Bronchial epithelial cell (primary cell): ENCODE measurements at regions not wholly inside any gene's neighbourhood (a gene's known extent, or its start where the extent isn't known, plus 50 kb on each side); places are given as distances from the start of the nearest gene placed in this dataset.

Source experiments
- DNase-seq: peaks from one replicate; pipeline ENCODE4 v3.0.0-alpha.2; 2010; ENCODE audit warnings: low read depth
- FAIRE-seq: peaks from 2 replicates; lab custom pipeline; 2011; peaks lifted over from hg19 to GRCh38; lab: Jason Lieb, UNC
- H3K27me3 ChIP-seq: 2 replicates; pipeline ENCODE4 v1.5.1; 2011; ENCODE audit warnings: low read length; ENCODE audit not compliant: control insufficient read depth, insufficient read depth
- H3K36me3 ChIP-seq: 2 replicates; pipeline ENCODE4 v1.5.1; 2011; ENCODE audit warnings: low read length; ENCODE audit not compliant: control insufficient read depth, insufficient read depth
- H3K4me3 ChIP-seq: 2 replicates; pipeline ENCODE4 v1.5.1; 2011; ENCODE audit warnings: mild to moderate bottlenecking, low read depth, low read length, control low read depth
- CTCF ChIP-seq: IDR thresholded peaks from 2 replicates; pipeline ENCODE4 v1.5.1; 2011; ENCODE audit warnings: mild to moderate bottlenecking, moderate library complexity, low read length, control low read depth, inconsistent platforms; ENCODE audit not compliant: insufficient read depth, severe bottlenecking

DNA sequence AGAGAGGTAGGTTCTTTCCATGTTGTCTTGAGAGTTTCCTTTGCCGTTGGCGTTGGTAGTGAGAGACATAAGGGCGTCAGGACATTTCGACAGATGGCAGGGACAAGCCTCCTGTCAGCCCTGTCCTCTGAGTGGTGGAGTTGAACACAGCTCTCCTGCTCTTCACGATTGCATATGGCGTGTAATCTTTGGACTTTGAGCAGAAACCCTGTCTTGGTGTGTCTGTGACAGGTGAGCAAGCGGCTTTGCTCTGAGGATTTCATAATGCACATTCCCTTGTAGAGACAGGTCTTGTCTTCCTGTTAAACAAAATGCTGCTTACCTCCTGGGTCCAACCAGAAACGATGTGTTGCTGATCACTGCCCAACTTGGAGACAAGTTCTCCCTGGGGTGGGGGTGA, 146.5 kb downstream of the NXNL2 start:
- Histone ChIP-seq H3K36me3 (no peaks in the 10 kb centered on the region), H3K4me3 (no peak overlapping the region), H3K27me3 (no peaks in the 10 kb centered on the region)
- DNase-seq = no peak
- no peak for TF ChIP-seq CTCF
- peak; percentile 60 for FAIRE-seq

- FAIRE-seq = no peak
- no peak for TF ChIP-seq CTCF
- Histone ChIP-seq H3K4me3 (no peak overlapping the region), H3K36me3 (no peaks in the 10 kb centered on the region), H3K27me3 (no peaks in the 10 kb centered on the region)
- no peak for DNase-seq
These were observed 147.5 kb downstream of the NXNL2 start for GRCh38 chr9:88682431-88682831.

DNA sequence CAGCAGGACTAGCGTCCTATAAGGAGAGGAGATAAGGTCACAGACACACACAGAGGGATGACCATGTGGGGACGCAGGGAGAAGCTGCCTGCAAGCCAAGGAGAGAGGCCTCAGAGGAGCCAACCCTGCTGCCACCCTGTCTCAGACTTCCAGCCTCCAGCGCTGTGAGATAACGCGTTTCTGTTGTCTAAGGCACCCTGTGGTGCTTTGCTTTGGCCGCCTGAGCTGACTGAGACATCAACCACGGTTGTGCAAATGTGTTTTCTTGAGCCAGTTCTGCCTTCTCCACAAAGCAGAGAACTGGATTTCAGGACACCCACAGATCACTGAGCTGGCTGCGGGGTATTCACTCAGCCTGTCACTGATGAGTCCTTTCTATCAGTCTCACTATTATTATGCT, 149.1 kb downstream of the NXNL2 start:
- no peak overlapping the region for H3K4me3 ChIP-seq
- TF ChIP-seq CTCF = no peak
- FAIRE-seq (no peak), DNase-seq (no peak)
- H3K36me3 ChIP-seq = no peaks in the 10 kb centered on the region
- H3K27me3 ChIP-seq = no peaks in the 10 kb centered on the region

DNA sequence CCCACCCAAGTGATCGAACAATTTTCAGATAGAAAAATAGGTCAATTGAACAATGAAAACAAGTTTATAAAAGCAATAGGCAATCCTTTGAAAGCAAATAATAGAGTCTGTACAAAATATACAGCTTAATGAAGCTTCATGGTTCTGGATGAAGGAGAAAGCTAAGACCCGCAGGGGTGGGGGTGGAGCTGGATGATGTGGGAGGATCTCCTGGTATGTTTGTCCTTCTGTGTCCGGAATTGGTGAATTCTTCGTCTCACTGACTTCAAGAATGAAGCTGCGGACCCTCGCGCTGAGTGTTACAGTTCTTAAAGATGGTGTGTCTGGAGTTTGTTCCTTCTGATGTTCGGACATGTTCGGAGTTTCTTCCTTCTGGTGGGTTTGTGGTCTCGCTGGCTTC, 149.9 kb downstream of the NXNL2 start:
- Histone ChIP-seq H3K36me3 (no peaks in the 10 kb centered on the region), H3K27me3 (no peaks in the 10 kb centered on the region), H3K4me3 (no peak overlapping the region)
- FAIRE-seq = no peak
- no peak for TF ChIP-seq CTCF
- no peak for DNase-seq

- Histone ChIP-seq H3K27me3 (no peaks in the 10 kb centered on the region), H3K36me3 (no peaks in the 10 kb centered on the region), H3K4me3 (no peak overlapping the region)
- DNase-seq (no peak), FAIRE-seq (no peak)
- no peak for TF ChIP-seq CTCF
These were observed 151.0 kb downstream of the NXNL2 start for GRCh38 chr9:88685966-88686365.

DNA sequence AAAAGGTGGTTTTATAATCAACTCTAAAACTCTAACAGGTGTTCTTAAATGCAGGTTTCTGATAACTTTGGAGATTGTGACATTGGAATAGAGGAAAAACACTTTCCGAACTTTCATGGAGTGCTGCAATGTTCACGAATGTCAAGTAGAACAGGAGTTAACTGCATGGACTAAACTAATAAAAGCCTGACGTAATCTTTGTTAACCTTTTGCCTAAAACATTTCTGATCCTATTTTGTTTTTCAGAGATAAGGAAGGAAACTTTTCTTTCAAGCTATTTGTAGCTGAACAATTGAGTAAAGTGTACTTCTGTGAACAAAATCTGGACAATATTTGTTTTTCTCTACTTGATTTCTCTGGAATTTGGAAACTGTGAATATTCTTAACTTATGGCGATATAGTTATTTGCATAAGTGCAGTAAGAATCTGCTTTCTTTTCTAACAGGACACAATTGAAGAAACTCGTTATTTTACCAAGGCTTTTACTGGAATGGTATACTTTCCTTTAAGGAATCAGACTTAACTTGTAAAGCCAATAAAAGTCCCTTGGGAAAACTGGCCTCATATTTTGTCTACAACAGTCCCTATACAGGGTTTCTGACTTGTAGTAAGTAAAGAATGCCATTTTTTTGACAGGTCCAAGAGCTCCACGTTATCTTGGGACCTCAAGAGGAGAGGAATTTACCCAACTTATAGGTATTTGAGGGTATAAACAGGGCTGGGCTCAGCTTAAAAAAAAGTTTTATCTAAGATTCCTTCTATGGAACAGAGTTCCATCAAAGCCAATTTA, 154.7 kb downstream of the NXNL2 start:
- no peak for TF ChIP-seq CTCF
- FAIRE-seq = no peak
- Histone ChIP-seq H3K36me3 (no peaks in the 10 kb centered on the region), H3K27me3 (no peaks in the 10 kb centered on the region), H3K4me3 (no peak overlapping the region)
- no peak for DNase-seq
